Superior temporal gyrus (tissue), 1 donor: ENCODE measurements at regions not wholly inside any gene's neighbourhood (a gene's known extent, or its start where the extent isn't known, plus 50 kb on each side); places are given as distances from the start of the nearest gene placed in this dataset.

Experiments
- DNase-seq: peaks from one replicate; pipeline ENCODE4 v3.0.0-alpha.2; 2016; ENCODE audit errors: extremely low spot score

GRCh38 chr11:42473106-42473505 is 838.7 kb upstream of the API5 start:
- DNase-seq, result no peak

DNA sequence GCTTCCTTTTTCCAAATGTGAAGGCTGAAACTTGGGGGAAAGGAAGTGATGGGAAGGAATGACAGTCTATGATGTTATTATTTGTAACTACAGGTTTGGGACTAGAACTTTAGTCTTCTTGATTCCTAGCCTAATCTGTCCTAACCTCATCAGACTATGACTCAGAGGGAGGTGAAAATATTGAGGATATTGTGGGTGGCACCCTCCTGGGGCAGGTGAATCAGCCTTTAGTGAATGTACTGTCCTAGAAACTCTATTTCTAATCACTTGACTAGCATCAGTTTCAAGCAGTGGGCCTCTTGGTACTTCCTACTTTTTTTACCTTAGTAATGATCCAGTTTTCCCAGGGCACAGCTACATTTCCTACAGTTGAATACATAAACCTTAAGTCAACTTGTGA is 829.0 kb upstream of the API5 start:
- no peak for DNase-seq

GRCh38 chr11:42490506-42490905 is 821.3 kb upstream of the API5 start:
- no peak for DNase-seq

DNA sequence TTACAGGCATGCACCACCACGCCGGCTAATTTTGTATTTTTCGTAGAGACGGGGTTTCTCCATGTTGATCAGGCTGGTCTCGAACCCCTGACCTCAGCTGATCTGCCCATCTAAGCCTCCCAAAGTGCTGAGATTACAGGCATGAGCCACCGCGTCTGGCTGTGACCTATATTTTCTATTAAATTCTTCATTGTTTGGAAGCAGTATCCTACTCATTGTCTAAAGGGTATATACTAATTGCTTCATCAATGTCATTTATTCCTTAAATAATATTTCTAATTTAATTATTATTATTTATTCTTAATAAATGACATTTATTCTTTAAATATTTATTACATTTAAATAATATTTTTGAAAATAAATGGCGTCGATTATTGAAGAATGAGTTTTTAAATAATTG is 817.3 kb upstream of the API5 start:
- no peak for DNase-seq

DNA sequence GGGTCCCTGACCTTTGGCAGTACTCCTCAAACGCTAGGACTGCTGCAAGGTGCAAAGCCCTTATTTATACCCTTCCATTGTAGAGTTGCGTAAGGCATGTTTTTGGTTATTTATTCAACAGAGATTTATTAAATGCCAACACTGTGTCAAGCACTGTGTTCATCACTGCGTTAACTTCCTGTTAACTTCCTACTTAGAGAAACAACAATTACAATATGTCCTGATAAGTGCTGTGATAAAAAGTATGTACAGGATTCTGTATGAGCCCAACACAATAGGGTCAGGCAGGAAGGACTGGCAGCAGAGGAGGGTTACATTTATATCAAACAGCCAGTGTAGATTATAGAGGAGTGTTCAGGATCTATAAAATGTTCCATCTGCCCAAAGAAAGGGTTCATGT is 812.8 kb upstream of the API5 start:
- no peak for DNase-seq

- DNase-seq, result no peak
These were observed 809.6 kb upstream of the API5 start for GRCh38 chr11:42502151-42502550.

GRCh38 chr11:42521994-42522393 is 789.8 kb upstream of the API5 start:
- no peak for DNase-seq

DNA sequence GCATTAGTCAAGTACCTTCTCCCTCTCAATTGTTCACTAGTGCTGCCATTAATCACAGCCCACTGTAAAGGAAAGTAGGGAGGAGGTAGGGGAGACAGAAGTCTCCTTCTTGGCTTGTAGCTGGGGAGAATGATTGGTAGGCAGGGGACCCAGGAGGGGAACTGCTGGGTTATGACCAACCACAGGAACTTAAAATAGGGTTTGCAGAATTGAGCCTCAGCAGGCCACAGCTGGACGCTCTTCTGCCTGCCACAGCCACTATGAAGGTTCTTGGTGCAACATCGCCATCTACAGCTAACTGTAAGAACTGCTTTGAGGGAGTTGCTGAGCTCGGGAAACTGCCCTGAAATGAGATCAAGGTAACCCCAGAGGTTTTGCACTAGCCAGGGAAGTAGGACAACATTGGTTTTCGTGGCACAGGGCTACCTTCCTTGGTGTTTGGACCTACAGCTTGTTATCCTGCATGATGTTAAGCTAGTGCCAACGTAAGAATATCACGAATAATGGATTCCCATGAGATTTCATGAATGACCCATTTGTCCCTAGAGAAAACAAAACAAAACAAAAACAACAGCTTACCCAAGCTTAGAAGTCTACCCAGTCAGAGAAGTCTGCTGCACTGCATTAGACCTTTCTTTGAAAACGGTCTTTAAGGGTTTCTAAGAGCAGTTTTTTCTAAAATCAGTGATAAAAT is 787.1 kb upstream of the API5 start:
- peak; percentile 95 for DNase-seq

DNA sequence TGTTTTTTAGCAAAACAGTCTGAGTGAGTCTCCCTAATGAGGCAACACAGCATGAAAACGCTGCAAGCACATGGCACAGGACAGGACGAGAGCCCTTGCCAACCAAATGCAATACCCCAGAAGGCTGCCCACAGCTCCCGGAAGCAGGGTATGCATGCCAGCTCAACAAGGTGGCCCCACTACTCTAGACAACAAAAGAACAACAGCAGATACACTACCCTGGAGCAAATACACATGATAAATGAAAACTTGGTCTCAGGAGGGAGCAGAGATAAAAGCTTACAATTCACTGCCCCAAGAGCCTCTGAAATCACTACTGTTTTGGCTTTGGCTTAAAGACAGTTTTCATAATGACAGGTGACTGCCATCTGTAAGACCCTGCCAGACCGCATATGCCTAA is 785.4 kb upstream of the API5 start:
- DNase-seq, result no peak

DNA sequence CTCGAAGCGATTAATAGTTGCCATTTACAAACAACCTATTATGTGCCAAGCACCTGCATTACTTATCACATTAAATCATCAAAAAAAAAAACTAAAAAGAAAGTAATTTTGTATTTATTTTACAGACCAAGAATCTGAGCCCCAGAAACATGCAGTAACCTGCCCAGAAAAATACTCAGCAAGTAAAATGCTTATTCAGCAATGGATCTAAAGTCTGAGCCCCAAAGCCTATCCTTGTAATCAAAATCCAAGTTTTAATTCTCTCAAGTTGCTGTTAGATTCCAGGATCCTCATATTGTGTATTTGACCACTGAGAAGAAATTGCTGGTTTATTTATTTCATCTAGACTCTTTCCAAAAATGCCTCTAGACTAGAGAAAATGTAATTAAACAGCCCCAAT is 783.3 kb upstream of the API5 start:
- no peak for DNase-seq

DNA sequence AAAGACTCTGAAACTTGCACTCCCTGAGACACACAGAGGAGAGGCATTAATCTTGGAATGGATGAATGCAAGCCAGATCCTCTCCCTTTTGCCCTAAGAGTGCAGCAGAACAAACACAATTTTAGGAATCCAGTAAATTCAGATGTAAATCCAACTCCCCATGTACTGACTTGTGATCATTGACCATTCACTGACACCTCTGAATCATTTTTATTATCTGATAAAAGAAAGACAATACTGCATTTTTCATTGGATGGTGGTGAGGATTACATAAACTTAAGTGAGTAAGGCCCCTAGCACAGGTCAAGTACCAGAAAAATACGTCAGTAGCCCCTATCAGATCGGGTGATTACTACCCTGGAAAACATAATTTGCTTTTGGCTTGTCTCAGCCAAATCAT is 782.9 kb upstream of the API5 start:
- no peak for DNase-seq

- DNase-seq, result no peak
These were observed 775.0 kb upstream of the API5 start for GRCh38 chr11:42536611-42537360.

GRCh38 chr11:42542336-42542735 is 769.5 kb upstream of the API5 start:
- DNase-seq, result no peak

- no peak for DNase-seq
These were observed 767.9 kb upstream of the API5 start for GRCh38 chr11:42543844-42544419.

- no peak for DNase-seq
These were observed 767.1 kb upstream of the API5 start for GRCh38 chr11:42544726-42545125.

- DNase-seq, result no peak
These were observed 765.8 kb upstream of the API5 start for GRCh38 chr11:42545954-42546353.

- DNase-seq, result no peak
These were observed 759.0 kb upstream of the API5 start for GRCh38 chr11:42552786-42553185.

DNA sequence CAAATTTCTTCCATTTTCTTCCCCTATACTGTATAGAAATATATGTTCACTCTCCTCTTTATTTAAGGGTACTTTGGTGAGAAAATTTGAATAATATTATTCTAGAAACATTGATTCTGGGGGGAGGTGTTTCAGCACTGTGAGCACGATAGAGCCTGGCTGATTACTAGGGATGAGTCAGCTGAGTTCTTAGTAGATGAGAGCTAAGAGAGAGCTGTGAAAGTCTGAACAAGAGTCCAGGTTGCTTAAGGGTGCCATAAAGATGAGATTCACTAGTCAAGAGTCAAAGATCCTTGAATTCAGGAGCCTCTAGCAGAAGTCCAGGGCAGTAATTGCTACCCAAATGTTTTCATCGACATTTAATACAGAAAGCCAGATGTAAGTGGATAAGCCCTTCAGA is 756.6 kb upstream of the API5 start:
- no peak for DNase-seq

DNA sequence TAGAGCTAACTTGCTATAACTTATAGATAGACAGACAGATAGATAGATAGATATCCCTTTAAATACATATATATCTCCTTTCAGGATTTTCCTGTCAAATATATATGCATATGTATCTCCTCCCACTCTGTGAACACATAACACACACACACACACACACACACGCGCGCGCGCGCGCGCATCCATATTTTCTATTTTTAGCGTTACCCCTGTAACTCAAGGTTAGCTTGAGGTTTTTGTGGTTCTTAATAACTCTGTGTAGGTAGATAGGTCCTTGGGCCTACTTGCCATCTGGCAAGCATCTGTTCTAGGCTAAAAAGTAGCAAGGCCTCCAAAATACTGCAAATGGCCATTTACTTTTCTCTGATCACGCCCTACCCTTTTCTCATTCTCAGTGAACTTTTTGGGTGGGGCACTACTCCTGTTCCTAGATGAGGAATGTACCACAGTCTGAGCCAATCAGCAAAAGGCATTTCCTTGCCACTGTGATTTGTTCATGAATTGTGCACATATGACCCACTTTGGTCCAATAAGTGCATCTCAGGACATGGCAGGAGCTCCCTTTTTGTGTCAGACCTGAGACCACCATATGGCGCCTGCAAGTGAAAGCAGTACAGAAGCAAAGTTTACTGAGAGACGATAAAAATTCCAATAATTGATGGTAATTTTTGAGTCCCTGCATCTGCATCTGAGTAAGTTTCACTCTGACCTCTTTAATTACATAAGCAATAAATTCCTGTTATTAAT is 740.5 kb upstream of the API5 start:
- no peak for DNase-seq

DNA sequence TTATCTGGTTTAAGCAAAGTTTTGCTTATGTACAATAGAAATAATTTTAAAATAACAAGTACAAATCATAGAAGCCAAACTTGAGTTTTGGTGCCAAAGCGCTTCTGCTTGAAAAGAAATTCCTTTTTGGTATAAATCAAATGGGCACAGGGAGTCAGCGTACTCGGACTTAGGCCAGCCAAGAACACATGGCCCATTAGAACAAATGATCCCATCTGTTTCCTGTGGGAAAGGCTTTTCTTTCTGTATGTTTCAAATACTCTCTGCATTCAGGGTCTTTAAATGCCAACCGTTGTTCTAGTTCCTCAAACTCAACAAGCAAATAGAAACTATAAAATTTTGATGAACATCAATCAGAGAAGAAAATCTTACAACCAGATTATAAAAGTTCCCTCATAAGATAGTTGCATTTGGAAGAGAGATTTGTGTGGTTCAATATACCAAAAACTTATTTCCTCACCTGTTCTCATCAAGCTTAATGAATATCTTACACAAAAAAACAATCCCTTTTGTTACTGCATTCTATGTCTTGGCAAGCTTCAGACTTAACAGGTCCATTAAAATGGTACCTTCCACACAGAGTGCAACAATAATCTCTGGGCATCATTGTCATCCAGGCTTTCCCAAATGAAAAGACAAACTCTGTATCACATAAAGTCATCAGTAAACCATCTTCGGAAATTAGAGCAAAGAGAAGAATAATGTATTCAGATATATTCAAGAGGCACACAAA is 739.8 kb upstream of the API5 start:
- DNase-seq, result no peak

GRCh38 chr11:42576318-42576717 is 735.5 kb upstream of the API5 start:
- no peak for DNase-seq

DNA sequence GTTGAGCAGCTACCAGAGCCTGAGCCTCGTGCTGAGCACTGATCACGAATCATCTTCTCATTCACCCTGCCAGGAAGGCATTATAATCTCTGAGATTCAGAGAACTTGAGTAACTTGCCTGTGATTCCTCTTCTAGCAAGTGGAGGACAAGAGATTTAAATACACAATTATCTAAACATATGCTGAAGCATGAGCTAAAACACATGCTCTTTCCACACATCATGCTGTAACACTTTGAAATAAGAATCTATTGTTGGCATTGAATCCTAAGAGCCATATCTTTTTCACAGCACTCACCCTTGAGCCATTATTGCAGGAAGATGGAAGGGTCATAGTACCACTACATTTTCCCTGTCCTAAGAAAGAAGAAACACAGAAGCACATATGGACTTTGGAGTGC is 722.5 kb upstream of the API5 start:
- no peak for DNase-seq
